ENCODE measurements at regions not wholly inside any gene's neighbourhood (a gene's known extent, or its start where the extent isn't known, plus 50 kb on each side); places are given as distances from the start of the nearest gene placed in this dataset.

DNA sequence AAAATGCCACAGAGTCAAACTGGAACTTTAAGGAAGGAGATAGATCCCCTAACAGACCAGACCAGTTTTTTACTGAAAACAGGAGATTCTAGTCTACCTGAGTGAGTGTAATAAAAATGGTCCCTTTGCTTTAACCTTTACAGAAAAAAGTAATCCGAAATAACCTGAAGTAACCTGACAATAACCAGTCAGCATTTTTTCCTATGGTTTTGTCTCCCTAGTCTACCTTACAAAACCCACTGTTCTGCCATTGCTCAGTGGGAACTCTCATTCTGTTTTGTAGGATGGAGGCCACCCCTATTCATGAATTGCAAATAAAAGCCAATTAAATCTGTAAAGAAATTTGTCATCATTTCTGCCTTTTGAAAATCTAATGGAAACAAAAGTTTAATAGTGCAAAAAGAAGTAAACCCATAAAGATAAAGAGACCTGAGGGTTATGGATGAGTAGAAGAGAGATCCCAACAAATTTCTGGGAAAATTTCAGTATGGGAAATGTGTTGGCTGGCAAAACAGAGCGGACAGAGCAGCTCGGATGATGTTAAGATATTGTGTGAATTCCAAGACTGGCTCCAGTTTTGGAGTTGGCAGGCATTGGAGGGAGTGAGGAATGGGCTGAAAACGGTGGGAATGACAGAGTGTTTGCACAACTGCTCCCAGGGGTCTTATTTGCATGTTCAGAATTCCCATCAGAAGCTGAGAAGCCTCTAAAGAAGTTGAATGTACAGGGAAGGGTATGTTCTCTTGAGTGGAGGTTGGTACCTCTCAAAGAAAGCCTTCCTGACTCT is 104.7 kb upstream of the RALGAPA2 start:
- DNase-seq (ENCODE audit: low read depth in 1 of 2, low spot score in 1 of 2) (no peak), ATAC-seq (no peak), FAIRE-seq (no peak)
- Histone ChIP-seq H3K4me2 (no peak overlapping the region), H3K27ac (no peak overlapping the region), H3K9me3 (no peaks in the 10 kb centered on the region), H3K4me3 (no peak overlapping the region), H3K4me1 (no peaks in the 10 kb centered on the region)
- 34% methylated on average over 4 of the region's 4 CpGs for WGBS (ENCODE audit: missing lambda C conversion rate)
- CTCF ChIA-PET = interaction anchor here (0.8 to 2.7 kb wide), 4 partner anchors 20 to 43 kb away, joined by 3 to 10 read pairs (median 6); no protein-coding TSS in a partner anchor
- POLR2A ChIA-PET = no interaction called here
- TF ChIP-seq MAFK (IDR thresholded peaks at IDR 0.05; ENCODE audit: partially characterized antibody) (peak; percentile 47), JUN (IDR thresholded peaks at IDR 0.05) (no peak)

DNA sequence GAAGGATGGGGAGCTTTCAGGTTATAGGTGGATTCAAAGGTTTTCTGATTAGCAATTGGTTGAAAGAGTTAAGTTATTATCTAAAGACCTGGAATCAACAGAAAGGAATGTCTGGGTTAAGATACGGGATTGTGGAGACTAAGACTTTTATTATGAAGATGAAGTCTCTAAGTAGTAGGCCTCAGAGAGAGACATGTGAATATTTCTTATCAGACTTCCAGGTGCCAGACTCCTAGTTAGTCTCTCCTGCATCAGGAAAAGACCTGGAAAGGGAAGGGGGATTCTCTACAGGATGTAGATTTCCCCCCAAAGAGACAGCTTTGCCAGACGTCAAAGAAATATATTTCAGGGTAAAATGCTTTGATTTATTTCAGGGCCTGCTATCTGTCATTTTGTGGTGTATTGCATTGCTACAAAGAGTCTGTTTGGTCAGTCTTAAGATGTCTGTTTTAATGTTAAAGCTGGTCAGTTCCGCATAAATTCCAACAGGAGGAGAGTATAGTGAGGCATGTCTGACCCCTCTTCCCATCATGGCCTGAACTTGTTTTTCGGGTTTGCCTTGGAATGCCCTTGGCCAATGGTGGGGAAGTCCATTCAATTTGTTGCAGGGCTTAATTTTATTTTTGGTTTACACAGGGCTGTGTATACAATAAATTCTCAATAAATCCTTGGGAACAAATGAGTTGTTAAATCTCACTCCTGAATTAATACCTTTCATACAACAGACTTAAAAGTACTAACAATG is 103.4 kb upstream of the RALGAPA2 start:
- TF ChIP-seq SREBF2 (IDR thresholded peaks at IDR 0.05) = no peak
- no peak for TF ChIP-seq HOXB5 (CRISPR knock-in tag; IDR thresholded peaks at IDR 0.05)
- no peak for TF ChIP-seq RCOR1 (IDR thresholded peaks at IDR 0.05; ENCODE audit: low read depth, low read length)
- TF ChIP-seq CBX2 (IDR thresholded peaks at IDR 0.05; ENCODE audit: borderline replicate concordance, low read depth) = no peak
- no peak for TF ChIP-seq BHLHE40 (IDR thresholded peaks at IDR 0.05; ENCODE audit: low read depth, low read length)
- no peak for TF ChIP-seq POLR2A (IDR thresholded peaks at IDR 0.05; ENCODE audit: low read length)
- TF ChIP-seq, protein P1, sequence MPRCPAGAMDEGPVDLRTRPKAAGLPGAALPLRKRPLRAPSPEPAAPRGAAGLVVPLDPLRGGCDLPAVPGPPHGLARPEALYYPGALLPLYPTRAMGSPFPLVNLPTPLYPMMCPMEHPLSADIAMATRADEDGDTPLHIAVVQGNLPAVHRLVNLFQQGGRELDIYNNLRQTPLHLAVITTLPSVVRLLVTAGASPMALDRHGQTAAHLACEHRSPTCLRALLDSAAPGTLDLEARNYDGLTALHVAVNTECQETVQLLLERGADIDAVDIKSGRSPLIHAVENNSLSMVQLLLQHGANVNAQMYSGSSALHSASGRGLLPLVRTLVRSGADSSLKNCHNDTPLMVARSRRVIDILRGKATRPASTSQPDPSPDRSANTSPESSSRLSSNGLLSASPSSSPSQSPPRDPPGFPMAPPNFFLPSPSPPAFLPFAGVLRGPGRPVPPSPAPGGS (IDR thresholded peaks at IDR 0.05) = no peak
- TF ChIP-seq TFCP2L1 (CRISPR knock-in tag; IDR thresholded peaks at IDR 0.05) = no peak
- TF ChIP-seq RAD21 (conservative IDR thresholded peaks at IDR 0.05 in 1 of 2, IDR thresholded peaks at IDR 0.05 in 1 of 2) = no peak
- no peak for TF ChIP-seq CHD4 (IDR thresholded peaks at IDR 0.05; ENCODE audit: borderline replicate concordance)
- TF ChIP-seq ZSCAN20 (CRISPR knock-in tag; IDR thresholded peaks at IDR 0.05) = no peak
- TF ChIP-seq POLR2AphosphoS2 (conservative IDR thresholded peaks at IDR 0.05; ENCODE audit: low read length) = no peak
- TF ChIP-seq ZNF302 (CRISPR knock-in tag; IDR thresholded peaks at IDR 0.05) = no peak
- TF ChIP-seq EHF (CRISPR knock-in tag; IDR thresholded peaks at IDR 0.05) = no peak
- TF ChIP-seq, protein P2, sequence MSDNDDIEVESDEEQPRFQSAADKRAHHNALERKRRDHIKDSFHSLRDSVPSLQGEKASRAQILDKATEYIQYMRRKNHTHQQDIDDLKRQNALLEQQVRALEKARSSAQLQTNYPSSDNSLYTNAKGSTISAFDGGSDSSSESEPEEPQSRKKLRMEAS (IDR thresholded peaks at IDR 0.05) = no peak
- TF ChIP-seq, protein P3, sequence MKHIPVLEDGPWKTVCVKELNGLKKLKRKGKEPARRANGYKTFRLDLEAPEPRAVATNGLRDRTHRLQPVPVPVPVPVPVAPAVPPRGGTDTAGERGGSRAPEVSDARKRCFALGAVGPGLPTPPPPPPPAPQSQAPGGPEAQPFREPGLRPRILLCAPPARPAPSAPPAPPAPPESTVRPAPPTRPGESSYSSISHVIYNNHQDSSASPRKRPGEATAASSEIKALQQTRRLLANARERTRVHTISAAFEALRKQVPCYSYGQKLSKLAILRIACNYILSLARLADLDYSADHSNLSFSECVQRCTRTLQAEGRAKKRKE (CRISPR knock-in tag; IDR thresholded peaks at IDR 0.05; ENCODE audit: low read depth) = no peak
- Histone ChIP-seq H3K4me2 (no peak overlapping the region), H3K9me3 (no peaks in the 10 kb centered on the region), H3K27ac (no peak overlapping the region), H3K4me3 (no peak overlapping the region), H3K4me1 (no peaks in the 10 kb centered on the region)
- DNase-seq (ENCODE audit: low read depth in 1 of 2, low spot score in 1 of 2) = no peak
- FAIRE-seq = no peak
- POLR2A ChIA-PET = no interaction called here
- WGBS (ENCODE audit: missing lambda C conversion rate) = 49% methylated on average over 4 of the region's 4 CpGs
- ATAC-seq = no peak
- CTCF ChIA-PET = interaction anchor here (4.6 kb wide), 1 partner anchor 10 kb away, joined by 19 read pairs; no protein-coding TSS in a partner anchor

DNA sequence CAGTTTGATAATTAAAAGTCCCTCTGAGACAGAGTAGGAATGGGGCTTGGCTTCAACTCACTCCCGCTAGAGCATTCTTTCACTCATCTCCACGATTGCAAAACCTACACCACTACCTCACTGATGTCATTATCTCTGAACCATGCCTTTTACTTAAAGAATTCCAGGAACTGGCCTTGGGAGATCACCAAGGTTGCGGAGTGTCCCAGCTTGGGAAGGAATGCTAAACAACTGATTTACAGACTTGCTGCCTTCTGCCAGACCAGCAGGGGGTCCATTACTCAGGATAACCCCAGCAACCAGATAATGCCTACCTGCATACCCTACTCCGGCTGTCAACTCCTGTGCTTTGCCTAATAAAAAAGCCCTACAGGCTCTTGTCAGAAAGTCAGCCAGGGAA is 102.2 kb upstream of the RALGAPA2 start:
- CTCF ChIA-PET = interaction anchor here (0.6 to 4.6 kb wide), 3 partner anchors 11 to 139 kb away, joined by 3 to 19 read pairs (median 4); no protein-coding TSS in a partner anchor
- POLR2A ChIA-PET = no interaction called here
- Histone ChIP-seq H3K4me3 (no peak overlapping the region), H3K4me2 (no peak overlapping the region), H3K4me1 (no peaks in the 10 kb centered on the region), H3K9me3 (no peaks in the 10 kb centered on the region), H3K27ac (no peak overlapping the region)
- 56% methylated on average over 4 of the region's 4 CpGs for WGBS (ENCODE audit: missing lambda C conversion rate)
- FAIRE-seq = no peak
- peak in 1 of 2 experiments; percentile 12 for DNase-seq (ENCODE audit: low read depth in 1 of 2, low spot score in 1 of 2)
- ATAC-seq = no peak
- TF ChIP-seq TFCP2L1 (CRISPR knock-in tag; IDR thresholded peaks at IDR 0.05) = no peak
- no peak for TF ChIP-seq EP300 (IDR thresholded peaks at IDR 0.05)
- no peak for TF ChIP-seq HOXB5 (CRISPR knock-in tag; IDR thresholded peaks at IDR 0.05)
- TF ChIP-seq HDAC2 (IDR thresholded peaks at IDR 0.05) = no peak
- TF ChIP-seq, protein P4, sequence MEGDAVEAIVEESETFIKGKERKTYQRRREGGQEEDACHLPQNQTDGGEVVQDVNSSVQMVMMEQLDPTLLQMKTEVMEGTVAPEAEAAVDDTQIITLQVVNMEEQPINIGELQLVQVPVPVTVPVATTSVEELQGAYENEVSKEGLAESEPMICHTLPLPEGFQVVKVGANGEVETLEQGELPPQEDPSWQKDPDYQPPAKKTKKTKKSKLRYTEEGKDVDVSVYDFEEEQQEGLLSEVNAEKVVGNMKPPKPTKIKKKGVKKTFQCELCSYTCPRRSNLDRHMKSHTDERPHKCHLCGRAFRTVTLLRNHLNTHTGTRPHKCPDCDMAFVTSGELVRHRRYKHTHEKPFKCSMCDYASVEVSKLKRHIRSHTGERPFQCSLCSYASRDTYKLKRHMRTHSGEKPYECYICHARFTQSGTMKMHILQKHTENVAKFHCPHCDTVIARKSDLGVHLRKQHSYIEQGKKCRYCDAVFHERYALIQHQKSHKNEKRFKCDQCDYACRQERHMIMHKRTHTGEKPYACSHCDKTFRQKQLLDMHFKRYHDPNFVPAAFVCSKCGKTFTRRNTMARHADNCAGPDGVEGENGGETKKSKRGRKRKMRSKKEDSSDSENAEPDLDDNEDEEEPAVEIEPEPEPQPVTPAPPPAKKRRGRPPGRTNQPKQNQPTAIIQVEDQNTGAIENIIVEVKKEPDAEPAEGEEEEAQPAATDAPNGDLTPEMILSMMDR (IDR thresholded peaks at IDR 0.05) = no peak
- TF ChIP-seq JUN (IDR thresholded peaks at IDR 0.05) = no peak
- TF ChIP-seq, protein P5, sequence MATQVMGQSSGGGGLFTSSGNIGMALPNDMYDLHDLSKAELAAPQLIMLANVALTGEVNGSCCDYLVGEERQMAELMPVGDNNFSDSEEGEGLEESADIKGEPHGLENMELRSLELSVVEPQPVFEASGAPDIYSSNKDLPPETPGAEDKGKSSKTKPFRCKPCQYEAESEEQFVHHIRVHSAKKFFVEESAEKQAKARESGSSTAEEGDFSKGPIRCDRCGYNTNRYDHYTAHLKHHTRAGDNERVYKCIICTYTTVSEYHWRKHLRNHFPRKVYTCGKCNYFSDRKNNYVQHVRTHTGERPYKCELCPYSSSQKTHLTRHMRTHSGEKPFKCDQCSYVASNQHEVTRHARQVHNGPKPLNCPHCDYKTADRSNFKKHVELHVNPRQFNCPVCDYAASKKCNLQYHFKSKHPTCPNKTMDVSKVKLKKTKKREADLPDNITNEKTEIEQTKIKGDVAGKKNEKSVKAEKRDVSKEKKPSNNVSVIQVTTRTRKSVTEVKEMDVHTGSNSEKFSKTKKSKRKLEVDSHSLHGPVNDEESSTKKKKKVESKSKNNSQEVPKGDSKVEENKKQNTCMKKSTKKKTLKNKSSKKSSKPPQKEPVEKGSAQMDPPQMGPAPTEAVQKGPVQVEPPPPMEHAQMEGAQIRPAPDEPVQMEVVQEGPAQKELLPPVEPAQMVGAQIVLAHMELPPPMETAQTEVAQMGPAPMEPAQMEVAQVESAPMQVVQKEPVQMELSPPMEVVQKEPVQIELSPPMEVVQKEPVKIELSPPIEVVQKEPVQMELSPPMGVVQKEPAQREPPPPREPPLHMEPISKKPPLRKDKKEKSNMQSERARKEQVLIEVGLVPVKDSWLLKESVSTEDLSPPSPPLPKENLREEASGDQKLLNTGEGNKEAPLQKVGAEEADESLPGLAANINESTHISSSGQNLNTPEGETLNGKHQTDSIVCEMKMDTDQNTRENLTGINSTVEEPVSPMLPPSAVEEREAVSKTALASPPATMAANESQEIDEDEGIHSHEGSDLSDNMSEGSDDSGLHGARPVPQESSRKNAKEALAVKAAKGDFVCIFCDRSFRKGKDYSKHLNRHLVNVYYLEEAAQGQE (IDR thresholded peaks at IDR 0.05) = no peak
- TF ChIP-seq EHMT2 (IDR thresholded peaks at IDR 0.05; ENCODE audit: low read depth) = no peak
- TF ChIP-seq MAZ (IDR thresholded peaks at IDR 0.05; ENCODE audit: borderline replicate concordance, low read depth, low read length) = no peak
- no peak for TF ChIP-seq HOXB13 (CRISPR knock-in tag; IDR thresholded peaks at IDR 0.05; ENCODE audit: low read depth)
- TF ChIP-seq MAFK (IDR thresholded peaks at IDR 0.05; ENCODE audit: partially characterized antibody) = no peak
